22Rv1 (cell line): ENCODE measurements at regions not wholly inside any gene's neighbourhood (a gene's known extent, or its start where the extent isn't known, plus 50 kb on each side); places are given as distances from the start of the nearest gene placed in this dataset.

ENCODE experiments used
- ZFX ChIP-seq: fragments of 450-650 bp; IDR thresholded peaks from 2 replicates; pipeline ENCODE4 v1.6.1; 2017; ENCODE audit warnings: antibody characterized with exemption, borderline replicate concordance
- TF ChIP-seq, protein P1 (sequence below): fragments of 450-650 bp; IDR thresholded peaks from 2 replicates; pipeline ENCODE4 v1.5.1; 2017; ENCODE audit warnings: mild to moderate bottlenecking

- TF ChIP-seq, protein P1, sequence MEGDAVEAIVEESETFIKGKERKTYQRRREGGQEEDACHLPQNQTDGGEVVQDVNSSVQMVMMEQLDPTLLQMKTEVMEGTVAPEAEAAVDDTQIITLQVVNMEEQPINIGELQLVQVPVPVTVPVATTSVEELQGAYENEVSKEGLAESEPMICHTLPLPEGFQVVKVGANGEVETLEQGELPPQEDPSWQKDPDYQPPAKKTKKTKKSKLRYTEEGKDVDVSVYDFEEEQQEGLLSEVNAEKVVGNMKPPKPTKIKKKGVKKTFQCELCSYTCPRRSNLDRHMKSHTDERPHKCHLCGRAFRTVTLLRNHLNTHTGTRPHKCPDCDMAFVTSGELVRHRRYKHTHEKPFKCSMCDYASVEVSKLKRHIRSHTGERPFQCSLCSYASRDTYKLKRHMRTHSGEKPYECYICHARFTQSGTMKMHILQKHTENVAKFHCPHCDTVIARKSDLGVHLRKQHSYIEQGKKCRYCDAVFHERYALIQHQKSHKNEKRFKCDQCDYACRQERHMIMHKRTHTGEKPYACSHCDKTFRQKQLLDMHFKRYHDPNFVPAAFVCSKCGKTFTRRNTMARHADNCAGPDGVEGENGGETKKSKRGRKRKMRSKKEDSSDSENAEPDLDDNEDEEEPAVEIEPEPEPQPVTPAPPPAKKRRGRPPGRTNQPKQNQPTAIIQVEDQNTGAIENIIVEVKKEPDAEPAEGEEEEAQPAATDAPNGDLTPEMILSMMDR, result no peak
- TF ChIP-seq ZFX, result no peak
These were observed 907.5 kb upstream of the SLC10A2 start for GRCh38 chr13:103973740-103974139.
